ENCODE measurements at regions not wholly inside any gene's neighbourhood (a gene's known extent, or its start where the extent isn't known, plus 50 kb on each side); places are given as distances from the start of the nearest gene placed in this dataset.
A peak's percentile ranks its signal among the peaks of the same experiment; 100 is the strongest.

GRCh38 chr12:74620921-74621320, 83.3 kb downstream of the ATXN7L3B start:
- Histone ChIP-seq H3K27me3 (ENCODE audit: control insufficient read depth, insufficient read depth, low read length) (no peaks in the 10 kb centered on the region), H3K36me3 (ENCODE audit: control insufficient read depth, insufficient read depth, low read length) (no peaks in the 10 kb centered on the region), H3K4me3 (ENCODE audit: low read depth, low read length) (no peak overlapping the region), H3K27ac (ENCODE audit: low read depth, low read length) (no peak overlapping the region), H3K9me3 (ENCODE audit: control insufficient read depth, insufficient read depth, low read length) (no peaks in the 10 kb centered on the region), H3K4me1 (ENCODE audit: control insufficient read depth, insufficient read depth, low read length) (no peaks in the 10 kb centered on the region)
- WGBS (ENCODE audit: insufficient coverage), result 0% methylated on average over 1 of the region's 2 CpGs
- peak in 3 of 6 donors; percentile 6 to 45 (median 8) for DNase-seq (ENCODE audit: low read depth in 4 of 6, low spot score in 6 of 6)

DNA sequence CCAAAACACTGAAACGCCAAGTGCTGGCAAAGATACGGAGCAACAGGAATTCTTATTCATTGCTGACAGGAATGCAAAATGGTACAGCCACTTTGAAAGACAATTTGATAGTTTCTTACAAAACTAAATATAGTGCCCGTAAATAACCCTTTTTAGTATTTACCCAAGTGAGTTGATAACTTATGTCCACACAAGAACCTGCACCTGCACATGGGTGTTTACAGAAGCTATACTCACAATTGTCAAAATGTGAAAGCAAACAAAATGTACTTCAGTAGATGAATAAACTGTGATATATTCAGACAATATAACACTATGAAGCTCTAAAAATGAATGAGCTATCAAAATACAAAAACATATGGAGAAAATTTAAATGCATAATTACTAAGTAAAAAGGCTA, 86.6 kb downstream of the ATXN7L3B start:
- WGBS (ENCODE audit: insufficient coverage), result no CpG with 5 or more reads among the region's 3 CpGs
- Histone ChIP-seq H3K27ac (ENCODE audit: low read depth, low read length) (no peak overlapping the region), H3K4me3 (ENCODE audit: low read depth, low read length) (no peak overlapping the region), H3K9me3 (ENCODE audit: control insufficient read depth, insufficient read depth, low read length) (peaks cover 3% of the 10 kb centered on the region), H3K36me3 (ENCODE audit: control insufficient read depth, insufficient read depth, low read length) (no peaks in the 10 kb centered on the region), H3K4me1 (ENCODE audit: control insufficient read depth, insufficient read depth, low read length) (no peaks in the 10 kb centered on the region), H3K27me3 (ENCODE audit: control insufficient read depth, insufficient read depth, low read length) (no peaks in the 10 kb centered on the region)
- no peak for DNase-seq (ENCODE audit: low read depth in 4 of 6, low spot score in 6 of 6)

GRCh38 chr12:74626397-74626796, 88.8 kb downstream of the ATXN7L3B start:
- Histone ChIP-seq H3K36me3 (ENCODE audit: control insufficient read depth, insufficient read depth, low read length) (no peaks in the 10 kb centered on the region), H3K9me3 (ENCODE audit: control insufficient read depth, insufficient read depth, low read length) (peaks cover 3% of the 10 kb centered on the region), H3K4me1 (ENCODE audit: control insufficient read depth, insufficient read depth, low read length) (no peaks in the 10 kb centered on the region), H3K4me3 (ENCODE audit: low read depth, low read length) (no peak overlapping the region), H3K27ac (ENCODE audit: low read depth, low read length) (no peak overlapping the region), H3K27me3 (ENCODE audit: control insufficient read depth, insufficient read depth, low read length) (no peaks in the 10 kb centered on the region)
- no peak for DNase-seq (ENCODE audit: low read depth in 4 of 6, low spot score in 6 of 6)

DNA sequence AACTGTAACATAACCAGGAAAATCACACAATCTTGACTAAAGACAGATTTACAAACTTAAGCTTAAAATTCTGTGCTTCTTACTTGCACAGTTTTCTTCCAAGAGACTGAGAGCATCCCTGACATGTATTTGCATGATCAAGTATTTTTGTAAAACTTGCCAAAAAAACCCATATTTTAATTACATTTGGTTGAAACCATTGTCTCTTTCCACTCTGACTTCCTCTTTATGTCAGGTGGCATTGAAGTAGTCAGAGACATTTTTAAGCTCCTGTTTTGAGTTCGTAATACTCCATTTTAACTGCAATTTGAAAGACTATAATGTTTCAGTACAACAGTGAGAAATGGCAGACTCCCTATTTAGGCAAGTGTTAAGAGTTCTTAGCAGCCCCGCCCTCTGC, 103.6 kb downstream of the ATXN7L3B start:
- no peak for DNase-seq (ENCODE audit: low read depth in 4 of 6, low spot score in 6 of 6)
- Histone ChIP-seq H3K36me3 (ENCODE audit: control insufficient read depth, insufficient read depth, low read length) (no peaks in the 10 kb centered on the region), H3K27ac (ENCODE audit: low read depth, low read length) (no peak overlapping the region), H3K4me3 (ENCODE audit: low read depth, low read length) (no peak overlapping the region), H3K9me3 (ENCODE audit: control insufficient read depth, insufficient read depth, low read length) (no peaks in the 10 kb centered on the region), H3K4me1 (ENCODE audit: control insufficient read depth, insufficient read depth, low read length) (no peaks in the 10 kb centered on the region), H3K27me3 (ENCODE audit: control insufficient read depth, insufficient read depth, low read length) (no peaks in the 10 kb centered on the region)
- WGBS (ENCODE audit: insufficient coverage), result 90% methylated on average over 1 of the region's 2 CpGs

GRCh38 chr12:74641694-74642093, 104.1 kb downstream of the ATXN7L3B start:
- H3K36me3 ChIP-seq (ENCODE audit: control insufficient read depth, insufficient read depth, low read length), result no peaks in the 10 kb centered on the region
- H3K4me3 ChIP-seq (ENCODE audit: low read depth, low read length), result no peak overlapping the region
- no peaks in the 10 kb centered on the region for H3K4me1 ChIP-seq (ENCODE audit: control insufficient read depth, insufficient read depth, low read length)
- no peak overlapping the region for H3K27ac ChIP-seq (ENCODE audit: low read depth, low read length)
- no peak for DNase-seq (ENCODE audit: low read depth in 4 of 6, low spot score in 6 of 6)
- H3K9me3 ChIP-seq (ENCODE audit: control insufficient read depth, insufficient read depth, low read length), result no peaks in the 10 kb centered on the region
- 88% methylated on average over 1 of the region's 2 CpGs for WGBS (ENCODE audit: insufficient coverage)
- no peaks in the 10 kb centered on the region for H3K27me3 ChIP-seq (ENCODE audit: control insufficient read depth, insufficient read depth, low read length)

DNA sequence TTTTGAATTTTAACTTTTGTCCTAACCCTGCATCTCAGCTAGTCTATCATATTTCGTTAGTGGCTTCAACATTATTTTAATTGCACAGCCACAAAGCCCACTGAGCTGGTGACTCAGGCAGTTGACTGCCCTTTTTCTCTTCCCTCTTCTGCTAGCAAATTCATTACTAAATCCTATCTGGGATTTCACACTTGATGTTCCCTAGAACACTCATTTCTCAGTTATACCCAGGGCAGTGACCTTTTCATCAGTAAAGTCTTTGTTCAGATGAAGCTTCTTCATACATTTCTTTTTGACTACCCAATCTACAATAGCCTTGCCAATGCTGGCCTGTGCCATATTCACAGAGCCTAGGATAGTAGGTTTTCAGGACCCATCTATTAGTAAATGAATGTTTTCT, 107.0 kb downstream of the ATXN7L3B start:
- H3K27me3 ChIP-seq (ENCODE audit: control insufficient read depth, insufficient read depth, low read length), result no peaks in the 10 kb centered on the region
- no peaks in the 10 kb centered on the region for H3K36me3 ChIP-seq (ENCODE audit: control insufficient read depth, insufficient read depth, low read length)
- no peaks in the 10 kb centered on the region for H3K4me1 ChIP-seq (ENCODE audit: control insufficient read depth, insufficient read depth, low read length)
- DNase-seq (ENCODE audit: low read depth in 4 of 6, low spot score in 6 of 6), result no peak
- no peaks in the 10 kb centered on the region for H3K9me3 ChIP-seq (ENCODE audit: control insufficient read depth, insufficient read depth, low read length)
- 77% methylated on average over 1 of the region's 1 CpG for WGBS (ENCODE audit: insufficient coverage)
- H3K27ac ChIP-seq (ENCODE audit: low read depth, low read length), result no peak overlapping the region
- H3K4me3 ChIP-seq (ENCODE audit: low read depth, low read length), result no peak overlapping the region

- DNase-seq (ENCODE audit: low read depth in 4 of 6, low spot score in 6 of 6), result peak in 5 of 6 donors; percentile 15 to 87 (median 17)
- H3K27ac ChIP-seq (ENCODE audit: low read depth, low read length), result no peak overlapping the region
These were observed 109.2 kb downstream of the ATXN7L3B start for GRCh38 chr12:74646831-74647230.

GRCh38 chr12:74647256-74647655, 109.6 kb downstream of the ATXN7L3B start:
- no peaks in the 10 kb centered on the region for H3K4me1 ChIP-seq (ENCODE audit: control insufficient read depth, insufficient read depth, low read length)
- no peak overlapping the region for H3K4me3 ChIP-seq (ENCODE audit: low read depth, low read length)
- H3K36me3 ChIP-seq (ENCODE audit: control insufficient read depth, insufficient read depth, low read length), result no peaks in the 10 kb centered on the region
- no peaks in the 10 kb centered on the region for H3K27me3 ChIP-seq (ENCODE audit: control insufficient read depth, insufficient read depth, low read length)
- no peak overlapping the region for H3K27ac ChIP-seq (ENCODE audit: low read depth, low read length)
- no CpG with 5 or more reads among the region's 2 CpGs for WGBS (ENCODE audit: insufficient coverage)
- no peaks in the 10 kb centered on the region for H3K9me3 ChIP-seq (ENCODE audit: control insufficient read depth, insufficient read depth, low read length)
- DNase-seq (ENCODE audit: low read depth in 4 of 6, low spot score in 6 of 6), result peak in 2 of 6 donors; percentile 4 to 37

More at GRCh38 chr12:74646831-74647230, 109.2 kb downstream of the ATXN7L3B start:
- no peak overlapping the region for H3K4me3 ChIP-seq (ENCODE audit: low read depth, low read length)
- H3K9me3 ChIP-seq (ENCODE audit: control insufficient read depth, insufficient read depth, low read length), result no peaks in the 10 kb centered on the region
- no peaks in the 10 kb centered on the region for H3K27me3 ChIP-seq (ENCODE audit: control insufficient read depth, insufficient read depth, low read length)
- no peaks in the 10 kb centered on the region for H3K4me1 ChIP-seq (ENCODE audit: control insufficient read depth, insufficient read depth, low read length)
- no CpG with 5 or more reads among the region's 1 CpG for WGBS (ENCODE audit: insufficient coverage)
- H3K36me3 ChIP-seq (ENCODE audit: control insufficient read depth, insufficient read depth, low read length), result no peaks in the 10 kb centered on the region

GRCh38 chr12:74656251-74656650, 118.6 kb downstream of the ATXN7L3B start:
- no peaks in the 10 kb centered on the region for H3K4me1 ChIP-seq (ENCODE audit: control insufficient read depth, insufficient read depth, low read length)
- no peaks in the 10 kb centered on the region for H3K9me3 ChIP-seq (ENCODE audit: control insufficient read depth, insufficient read depth, low read length)
- no peaks in the 10 kb centered on the region for H3K27me3 ChIP-seq (ENCODE audit: control insufficient read depth, insufficient read depth, low read length)
- no peak overlapping the region for H3K27ac ChIP-seq (ENCODE audit: low read depth, low read length)
- peak in 1 of 6 donors; percentile 66 for DNase-seq (ENCODE audit: low read depth in 4 of 6, low spot score in 6 of 6)
- H3K4me3 ChIP-seq (ENCODE audit: low read depth, low read length), result no peak overlapping the region
- no peaks in the 10 kb centered on the region for H3K36me3 ChIP-seq (ENCODE audit: control insufficient read depth, insufficient read depth, low read length)

GRCh38 chr12:74660442-74660841, 122.8 kb downstream of the ATXN7L3B start:
- Histone ChIP-seq H3K27me3 (ENCODE audit: control insufficient read depth, insufficient read depth, low read length) (no peaks in the 10 kb centered on the region), H3K4me1 (ENCODE audit: control insufficient read depth, insufficient read depth, low read length) (no peaks in the 10 kb centered on the region), H3K4me3 (ENCODE audit: low read depth, low read length) (no peak overlapping the region), H3K36me3 (ENCODE audit: control insufficient read depth, insufficient read depth, low read length) (no peaks in the 10 kb centered on the region), H3K27ac (ENCODE audit: low read depth, low read length) (no peak overlapping the region), H3K9me3 (ENCODE audit: control insufficient read depth, insufficient read depth, low read length) (no peaks in the 10 kb centered on the region)
- WGBS (ENCODE audit: insufficient coverage), result 73% methylated on average over 4 of the region's 5 CpGs
- DNase-seq (ENCODE audit: low read depth in 4 of 6, low spot score in 6 of 6), result no peak
